ENCODE measurements at regions not wholly inside any gene's neighbourhood (a gene's known extent, or its start where the extent isn't known, plus 50 kb on each side); places are given as distances from the start of the nearest gene placed in this dataset.

DNA sequence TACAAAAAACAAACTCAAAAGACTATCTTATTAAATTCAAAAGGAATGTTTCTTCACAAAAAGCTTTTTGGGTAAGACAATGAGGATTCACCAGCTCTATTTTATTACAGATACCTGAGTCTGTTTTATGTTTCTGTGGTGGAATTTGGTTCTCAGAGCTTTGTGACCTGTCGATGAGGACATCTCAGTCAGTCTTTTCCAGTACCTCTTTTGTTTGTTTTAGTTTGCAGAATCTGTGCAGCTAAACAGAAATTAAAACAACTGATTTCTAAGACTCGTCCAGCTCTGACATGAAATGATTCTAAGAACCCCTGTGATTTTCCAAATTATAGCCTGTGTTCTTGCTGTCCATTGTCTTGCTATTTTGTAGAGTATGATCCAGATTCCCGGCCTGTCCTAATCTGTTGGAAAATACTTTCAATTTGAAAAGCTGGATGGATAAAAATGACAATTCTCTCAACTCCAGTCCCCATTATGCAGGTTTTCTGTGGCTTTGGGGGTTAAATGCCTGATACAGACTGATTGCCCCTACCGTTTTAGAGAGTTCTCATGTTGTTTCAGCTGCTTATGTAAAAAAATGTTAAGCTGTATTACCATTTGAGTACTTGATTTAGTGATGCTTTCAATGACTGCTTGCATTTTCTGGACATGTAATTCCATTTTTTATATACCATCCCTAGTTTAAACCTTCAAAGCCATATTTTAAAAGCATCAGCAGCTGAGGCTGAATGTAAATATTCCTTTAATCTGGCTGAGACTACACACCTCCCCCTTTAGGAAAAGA is 94.2 kb upstream of the TAB2 start:
- no peak overlapping the region for H3K4me3 Mint-ChIP-seq
- Histone ChIP-seq H3K27ac (ENCODE audit: low read depth) (no peak overlapping the region), H3K9me2 (ENCODE audit: insufficient read depth) (no peaks in the 10 kb centered on the region), H4K20me1 (replicated peaks; ENCODE audit: insufficient read depth) (no peaks in the 10 kb centered on the region), H3F3A (replicated peaks; ENCODE audit: low read depth) (no peaks in the 10 kb centered on the region), H3K79me2 (replicated peaks; ENCODE audit: insufficient read depth) (no peaks in the 10 kb centered on the region), H2AFZ (no peak overlapping the region), H3K4me3 (no peak overlapping the region), H3K27me3 (ENCODE audit: insufficient read depth) (no peaks in the 10 kb centered on the region), H3K36me3 (ENCODE audit: insufficient read depth) (no peaks in the 10 kb centered on the region), H3K4me1 (ENCODE audit: insufficient read depth) (peaks cover 9% of the 10 kb centered on the region), H3K4me2 (no peak overlapping the region)
- peaks cover 2% of the 10 kb centered on the region for H3K27me3 Mint-ChIP-seq (ENCODE audit: insufficient read depth, low read depth, poor library complexity)
- DNase-seq (ENCODE audit: low spot score) (no peak), ATAC-seq (no peak)
- H3K9me3 Mint-ChIP-seq, result no peaks in the 10 kb centered on the region
- H3K27ac Mint-ChIP-seq, result no peak overlapping the region
- H3K4me1 Mint-ChIP-seq, result peaks cover 15% of the 10 kb centered on the region
- no peak for TF ChIP-seq ZNF114 (CRISPR knock-in tag; IDR thresholded peaks at IDR 0.05)
- TF ChIP-seq POLR2AphosphoS5 (IDR thresholded peaks at IDR 0.05; ENCODE audit: low read depth), result no peak
- TF ChIP-seq, protein P1, sequence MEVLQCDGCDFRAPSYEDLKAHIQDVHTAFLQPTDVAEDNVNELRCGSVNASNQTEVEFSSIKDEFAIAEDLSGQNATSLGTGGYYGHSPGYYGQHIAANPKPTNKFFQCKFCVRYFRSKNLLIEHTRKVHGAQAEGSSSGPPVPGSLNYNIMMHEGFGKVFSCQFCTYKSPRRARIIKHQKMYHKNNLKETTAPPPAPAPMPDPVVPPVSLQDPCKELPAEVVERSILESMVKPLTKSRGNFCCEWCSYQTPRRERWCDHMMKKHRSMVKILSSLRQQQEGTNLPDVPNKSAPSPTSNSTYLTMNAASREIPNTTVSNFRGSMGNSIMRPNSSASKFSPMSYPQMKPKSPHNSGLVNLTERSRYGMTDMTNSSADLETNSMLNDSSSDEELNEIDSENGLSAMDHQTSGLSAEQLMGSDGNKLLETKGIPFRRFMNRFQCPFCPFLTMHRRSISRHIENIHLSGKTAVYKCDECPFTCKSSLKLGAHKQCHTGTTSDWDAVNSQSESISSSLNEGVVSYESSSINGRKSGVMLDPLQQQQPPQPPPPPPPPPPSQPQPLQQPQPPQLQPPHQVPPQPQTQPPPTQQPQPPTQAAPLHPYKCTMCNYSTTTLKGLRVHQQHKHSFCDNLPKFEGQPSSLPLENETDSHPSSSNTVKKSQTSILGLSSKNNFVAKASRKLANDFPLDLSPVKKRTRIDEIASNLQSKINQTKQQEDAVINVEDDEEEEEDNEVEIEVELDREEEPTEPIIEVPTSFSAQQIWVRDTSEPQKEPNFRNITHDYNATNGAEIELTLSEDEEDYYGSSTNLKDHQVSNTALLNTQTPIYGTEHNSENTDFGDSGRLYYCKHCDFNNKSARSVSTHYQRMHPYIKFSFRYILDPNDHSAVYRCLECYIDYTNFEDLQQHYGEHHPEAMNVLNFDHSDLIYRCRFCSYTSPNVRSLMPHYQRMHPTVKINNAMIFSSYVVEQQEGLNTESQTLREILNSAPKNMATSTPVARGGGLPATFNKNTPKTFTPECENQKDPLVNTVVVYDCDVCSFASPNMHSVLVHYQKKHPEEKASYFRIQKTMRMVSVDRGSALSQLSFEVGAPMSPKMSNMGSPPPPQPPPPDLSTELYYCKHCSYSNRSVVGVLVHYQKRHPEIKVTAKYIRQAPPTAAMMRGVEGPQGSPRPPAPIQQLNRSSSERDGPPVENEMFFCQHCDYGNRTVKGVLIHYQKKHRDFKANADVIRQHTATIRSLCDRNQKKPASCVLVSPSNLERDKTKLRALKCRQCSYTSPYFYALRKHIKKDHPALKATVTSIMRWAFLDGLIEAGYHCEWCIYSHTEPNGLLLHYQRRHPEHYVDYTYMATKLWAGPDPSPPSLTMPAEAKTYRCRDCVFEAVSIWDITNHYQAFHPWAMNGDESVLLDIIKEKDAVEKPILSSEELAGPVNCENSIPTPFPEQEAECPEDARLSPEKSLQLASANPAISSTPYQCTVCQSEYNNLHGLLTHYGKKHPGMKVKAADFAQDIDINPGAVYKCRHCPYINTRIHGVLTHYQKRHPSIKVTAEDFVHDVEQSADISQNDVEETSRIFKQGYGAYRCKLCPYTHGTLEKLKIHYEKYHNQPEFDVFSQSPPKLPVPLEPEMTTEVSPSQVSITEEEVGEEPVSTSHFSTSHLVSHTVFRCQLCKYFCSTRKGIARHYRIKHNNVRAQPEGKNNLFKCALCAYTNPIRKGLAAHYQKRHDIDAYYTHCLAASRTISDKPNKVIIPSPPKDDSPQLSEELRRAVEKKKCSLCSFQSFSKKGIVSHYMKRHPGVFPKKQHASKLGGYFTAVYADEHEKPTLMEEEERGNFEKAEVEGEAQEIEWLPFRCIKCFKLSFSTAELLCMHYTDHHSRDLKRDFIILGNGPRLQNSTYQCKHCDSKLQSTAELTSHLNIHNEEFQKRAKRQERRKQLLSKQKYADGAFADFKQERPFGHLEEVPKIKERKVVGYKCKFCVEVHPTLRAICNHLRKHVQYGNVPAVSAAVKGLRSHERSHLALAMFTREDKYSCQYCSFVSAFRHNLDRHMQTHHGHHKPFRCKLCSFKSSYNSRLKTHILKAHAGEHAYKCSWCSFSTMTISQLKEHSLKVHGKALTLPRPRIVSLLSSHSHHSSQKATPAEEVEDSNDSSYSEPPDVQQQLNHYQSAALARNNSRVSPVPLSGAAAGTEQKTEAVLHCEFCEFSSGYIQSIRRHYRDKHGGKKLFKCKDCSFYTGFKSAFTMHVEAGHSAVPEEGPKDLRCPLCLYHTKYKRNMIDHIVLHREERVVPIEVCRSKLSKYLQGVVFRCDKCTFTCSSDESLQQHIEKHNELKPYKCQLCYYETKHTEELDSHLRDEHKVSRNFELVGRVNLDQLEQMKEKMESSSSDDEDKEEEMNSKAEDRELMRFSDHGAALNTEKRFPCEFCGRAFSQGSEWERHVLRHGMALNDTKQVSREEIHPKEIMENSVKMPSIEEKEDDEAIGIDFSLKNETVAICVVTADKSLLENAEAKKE (CRISPR knock-in tag; IDR thresholded peaks at IDR 0.05), result no peak
- TF ChIP-seq, protein P2, sequence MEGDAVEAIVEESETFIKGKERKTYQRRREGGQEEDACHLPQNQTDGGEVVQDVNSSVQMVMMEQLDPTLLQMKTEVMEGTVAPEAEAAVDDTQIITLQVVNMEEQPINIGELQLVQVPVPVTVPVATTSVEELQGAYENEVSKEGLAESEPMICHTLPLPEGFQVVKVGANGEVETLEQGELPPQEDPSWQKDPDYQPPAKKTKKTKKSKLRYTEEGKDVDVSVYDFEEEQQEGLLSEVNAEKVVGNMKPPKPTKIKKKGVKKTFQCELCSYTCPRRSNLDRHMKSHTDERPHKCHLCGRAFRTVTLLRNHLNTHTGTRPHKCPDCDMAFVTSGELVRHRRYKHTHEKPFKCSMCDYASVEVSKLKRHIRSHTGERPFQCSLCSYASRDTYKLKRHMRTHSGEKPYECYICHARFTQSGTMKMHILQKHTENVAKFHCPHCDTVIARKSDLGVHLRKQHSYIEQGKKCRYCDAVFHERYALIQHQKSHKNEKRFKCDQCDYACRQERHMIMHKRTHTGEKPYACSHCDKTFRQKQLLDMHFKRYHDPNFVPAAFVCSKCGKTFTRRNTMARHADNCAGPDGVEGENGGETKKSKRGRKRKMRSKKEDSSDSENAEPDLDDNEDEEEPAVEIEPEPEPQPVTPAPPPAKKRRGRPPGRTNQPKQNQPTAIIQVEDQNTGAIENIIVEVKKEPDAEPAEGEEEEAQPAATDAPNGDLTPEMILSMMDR (conservative IDR thresholded peaks at IDR 0.05; ENCODE audit: low read depth in 2 of 2), result no peak
- TF ChIP-seq ZNF331 (CRISPR knock-in tag; IDR thresholded peaks at IDR 0.05; ENCODE audit: low read depth), result no peak
- no peak for TF ChIP-seq NANOG (IDR thresholded peaks at IDR 0.05; ENCODE audit: borderline replicate concordance)
- no peaks in the 10 kb centered on the region for H3K36me3 Mint-ChIP-seq (ENCODE audit: low read depth)
